Adrenal gland (tissue), 5 donors: ENCODE measurements at regions not wholly inside any gene's neighbourhood (a gene's known extent, or its start where the extent isn't known, plus 50 kb on each side); places are given as distances from the start of the nearest gene placed in this dataset.

Source experiments
- CTCF ChIP-seq, 6 experiments: fragments of 450-650 bp in 4 of 6; fragments of 200-600 bp in 2 of 6; sonication (generic) in 1 of 6; IDR thresholded peaks; 1 replicate in 5 of 6; 2 replicates in 1 of 6; pipeline versions ENCODE4 v1.5.1 to v1.8.0; 2016 to 2021; ENCODE audit warnings: antibody characterized with exemption in 6 of 6, mild to moderate bottlenecking in 2 of 6, moderate library complexity in 1 of 6
- POLR2A ChIP-seq, 2 donors: fragments of 450-650 bp; IDR thresholded peaks; one replicate each; pipeline ENCODE4 v1.6.1; 2017; ENCODE audit warnings: antibody characterized with exemption in 2 of 2, mild to moderate bottlenecking in 2 of 2, moderate library complexity in 1 of 2
- donor health status: DM: no; HTN: no; CAD: no.

GRCh38 chr17:12318571-12319266, 298.0 kb downstream of the MAP2K4 start:
- TF ChIP-seq CTCF (IDR thresholded peaks at IDR 0.05) (no peak), POLR2A (IDR thresholded peaks at IDR 0.05) (no peak)
